ENCODE measurements at regions not wholly inside any gene's neighbourhood (a gene's known extent, or its start where the extent isn't known, plus 50 kb on each side); places are given as distances from the start of the nearest gene placed in this dataset.

DNA sequence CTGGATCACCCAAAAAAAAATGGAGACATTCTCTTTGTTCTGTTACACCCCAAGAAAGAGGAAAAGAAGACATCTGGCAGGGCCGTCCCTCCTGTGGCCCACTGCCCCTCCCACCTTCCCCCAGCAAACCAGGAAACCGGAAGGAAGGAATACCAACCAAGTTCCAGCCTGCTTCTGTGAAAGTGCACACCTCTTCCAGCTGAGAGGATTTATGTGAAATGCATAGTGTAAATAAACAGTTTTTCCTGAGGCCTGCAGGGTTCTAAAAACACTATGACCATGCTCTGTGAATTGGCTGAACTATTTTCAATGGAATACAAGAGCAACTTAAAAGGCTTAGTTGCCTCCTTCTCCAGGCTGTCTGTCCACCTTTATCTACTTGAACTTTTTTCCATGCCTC, 50.0 kb upstream of the CHST1 start:
- CTCF ChIA-PET: no interaction called here

More for the DNA sequence above, 50.0 kb upstream of the CHST1 start:
- no peak overlapping the region for H3K27ac ChIP-seq (ENCODE audit: low read depth, low read length)
- H3K9me3 ChIP-seq (ENCODE audit: control insufficient read depth in 1 of 2, insufficient read depth in 1 of 2, low read depth in 1 of 2, low read length in 2 of 2): no peaks in the 10 kb centered on the region
- intact Hi-C loops (cut with micrococcal nuclease): no loop called here
- H3K36me3 ChIP-seq (ENCODE audit: control insufficient read depth in 1 of 2, insufficient read depth in 2 of 2, low read length in 2 of 2): no peaks in the 10 kb centered on the region
- no peak overlapping the region for H3K4me3 ChIP-seq (replicated peaks in 1 of 2; ENCODE audit: low read depth in 1 of 2, low read length in 2 of 2)
- ChIA-PET POLR2A (no interaction called here), RAD21 (ENCODE audit: low non-redundant PET in 1 of 2, low total read pairs in 2 of 2, uncharacterized antibody in 2 of 2, unreplicated experiment in 2 of 2) (no interaction called here)
- no peak for ATAC-seq
- H3K4me1 ChIP-seq (ENCODE audit: control insufficient read depth in 1 of 2, insufficient read depth in 2 of 2, low read length in 2 of 2): no peaks in the 10 kb centered on the region
- no peaks in the 10 kb centered on the region for H3K79me2 ChIP-seq (ENCODE audit: insufficient read depth, low read length)
- H3K9ac ChIP-seq (ENCODE audit: low read length): no peak overlapping the region
- BruUV-seq (replicated peaks): no TSS peak
- TF ChIP-seq, protein P1, sequence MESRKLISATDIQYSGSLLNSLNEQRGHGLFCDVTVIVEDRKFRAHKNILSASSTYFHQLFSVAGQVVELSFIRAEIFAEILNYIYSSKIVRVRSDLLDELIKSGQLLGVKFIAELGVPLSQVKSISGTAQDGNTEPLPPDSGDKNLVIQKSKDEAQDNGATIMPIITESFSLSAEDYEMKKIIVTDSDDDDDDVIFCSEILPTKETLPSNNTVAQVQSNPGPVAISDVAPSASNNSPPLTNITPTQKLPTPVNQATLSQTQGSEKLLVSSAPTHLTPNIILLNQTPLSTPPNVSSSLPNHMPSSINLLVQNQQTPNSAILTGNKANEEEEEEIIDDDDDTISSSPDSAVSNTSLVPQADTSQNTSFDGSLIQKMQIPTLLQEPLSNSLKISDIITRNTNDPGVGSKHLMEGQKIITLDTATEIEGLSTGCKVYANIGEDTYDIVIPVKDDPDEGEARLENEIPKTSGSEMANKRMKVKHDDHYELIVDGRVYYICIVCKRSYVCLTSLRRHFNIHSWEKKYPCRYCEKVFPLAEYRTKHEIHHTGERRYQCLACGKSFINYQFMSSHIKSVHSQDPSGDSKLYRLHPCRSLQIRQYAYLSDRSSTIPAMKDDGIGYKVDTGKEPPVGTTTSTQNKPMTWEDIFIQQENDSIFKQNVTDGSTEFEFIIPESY (IDR thresholded peaks at IDR 0.05; ENCODE audit: extremely low read depth, insufficient replicate concordance, low read length): no peak
- TF ChIP-seq YY1 (IDR thresholded peaks at IDR 0.05; ENCODE audit: extremely low read depth, insufficient replicate concordance, low read depth, low read length): no peak
- TF ChIP-seq RAD21 (IDR thresholded peaks at IDR 0.05; ENCODE audit: low read depth): no peak
- TF ChIP-seq SRF (IDR thresholded peaks at IDR 0.05; ENCODE audit: low read depth): no peak
- no peak for TF ChIP-seq SP1 (IDR thresholded peaks at IDR 0.05; ENCODE audit: low read depth)
- TF ChIP-seq, protein P2, sequence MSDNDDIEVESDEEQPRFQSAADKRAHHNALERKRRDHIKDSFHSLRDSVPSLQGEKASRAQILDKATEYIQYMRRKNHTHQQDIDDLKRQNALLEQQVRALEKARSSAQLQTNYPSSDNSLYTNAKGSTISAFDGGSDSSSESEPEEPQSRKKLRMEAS (IDR thresholded peaks at IDR 0.05): no peak
- TF ChIP-seq, protein P3, sequence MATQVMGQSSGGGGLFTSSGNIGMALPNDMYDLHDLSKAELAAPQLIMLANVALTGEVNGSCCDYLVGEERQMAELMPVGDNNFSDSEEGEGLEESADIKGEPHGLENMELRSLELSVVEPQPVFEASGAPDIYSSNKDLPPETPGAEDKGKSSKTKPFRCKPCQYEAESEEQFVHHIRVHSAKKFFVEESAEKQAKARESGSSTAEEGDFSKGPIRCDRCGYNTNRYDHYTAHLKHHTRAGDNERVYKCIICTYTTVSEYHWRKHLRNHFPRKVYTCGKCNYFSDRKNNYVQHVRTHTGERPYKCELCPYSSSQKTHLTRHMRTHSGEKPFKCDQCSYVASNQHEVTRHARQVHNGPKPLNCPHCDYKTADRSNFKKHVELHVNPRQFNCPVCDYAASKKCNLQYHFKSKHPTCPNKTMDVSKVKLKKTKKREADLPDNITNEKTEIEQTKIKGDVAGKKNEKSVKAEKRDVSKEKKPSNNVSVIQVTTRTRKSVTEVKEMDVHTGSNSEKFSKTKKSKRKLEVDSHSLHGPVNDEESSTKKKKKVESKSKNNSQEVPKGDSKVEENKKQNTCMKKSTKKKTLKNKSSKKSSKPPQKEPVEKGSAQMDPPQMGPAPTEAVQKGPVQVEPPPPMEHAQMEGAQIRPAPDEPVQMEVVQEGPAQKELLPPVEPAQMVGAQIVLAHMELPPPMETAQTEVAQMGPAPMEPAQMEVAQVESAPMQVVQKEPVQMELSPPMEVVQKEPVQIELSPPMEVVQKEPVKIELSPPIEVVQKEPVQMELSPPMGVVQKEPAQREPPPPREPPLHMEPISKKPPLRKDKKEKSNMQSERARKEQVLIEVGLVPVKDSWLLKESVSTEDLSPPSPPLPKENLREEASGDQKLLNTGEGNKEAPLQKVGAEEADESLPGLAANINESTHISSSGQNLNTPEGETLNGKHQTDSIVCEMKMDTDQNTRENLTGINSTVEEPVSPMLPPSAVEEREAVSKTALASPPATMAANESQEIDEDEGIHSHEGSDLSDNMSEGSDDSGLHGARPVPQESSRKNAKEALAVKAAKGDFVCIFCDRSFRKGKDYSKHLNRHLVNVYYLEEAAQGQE (IDR thresholded peaks at IDR 0.05; ENCODE audit: low read depth): no peak
- TF ChIP-seq ELF1 (IDR thresholded peaks at IDR 0.05; ENCODE audit: borderline replicate concordance, low read depth): no peak
- TF ChIP-seq EGR1 (IDR thresholded peaks at IDR 0.05; ENCODE audit: low read depth): no peak
- TF ChIP-seq FOSL1 (IDR thresholded peaks at IDR 0.05; ENCODE audit: low read depth): no peak
- no peak for TF ChIP-seq ZFX (IDR thresholded peaks at IDR 0.05)
- no peak for TF ChIP-seq CEBPB (IDR thresholded peaks at IDR 0.05; ENCODE audit: low read depth)
- TF ChIP-seq CBX3 (IDR thresholded peaks at IDR 0.05; ENCODE audit: low read depth): no peak
- no peak for TF ChIP-seq POLR2A (IDR thresholded peaks at IDR 0.05; ENCODE audit: borderline replicate concordance, extremely low read depth, insufficient read depth, insufficient read length)
- no peak for TF ChIP-seq TCF7L2 (IDR thresholded peaks at IDR 0.05; ENCODE audit: borderline replicate concordance, extremely low read depth, insufficient read depth, insufficient read length)
- no peak for TF ChIP-seq EZH2 (IDR thresholded peaks at IDR 0.05)
- TF ChIP-seq, protein P4, sequence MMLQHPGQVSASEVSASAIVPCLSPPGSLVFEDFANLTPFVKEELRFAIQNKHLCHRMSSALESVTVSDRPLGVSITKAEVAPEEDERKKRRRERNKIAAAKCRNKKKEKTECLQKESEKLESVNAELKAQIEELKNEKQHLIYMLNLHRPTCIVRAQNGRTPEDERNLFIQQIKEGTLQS (IDR thresholded peaks at IDR 0.05): no peak
- no peak for TF ChIP-seq JUND (IDR thresholded peaks at IDR 0.05)
- TF ChIP-seq, protein P5, sequence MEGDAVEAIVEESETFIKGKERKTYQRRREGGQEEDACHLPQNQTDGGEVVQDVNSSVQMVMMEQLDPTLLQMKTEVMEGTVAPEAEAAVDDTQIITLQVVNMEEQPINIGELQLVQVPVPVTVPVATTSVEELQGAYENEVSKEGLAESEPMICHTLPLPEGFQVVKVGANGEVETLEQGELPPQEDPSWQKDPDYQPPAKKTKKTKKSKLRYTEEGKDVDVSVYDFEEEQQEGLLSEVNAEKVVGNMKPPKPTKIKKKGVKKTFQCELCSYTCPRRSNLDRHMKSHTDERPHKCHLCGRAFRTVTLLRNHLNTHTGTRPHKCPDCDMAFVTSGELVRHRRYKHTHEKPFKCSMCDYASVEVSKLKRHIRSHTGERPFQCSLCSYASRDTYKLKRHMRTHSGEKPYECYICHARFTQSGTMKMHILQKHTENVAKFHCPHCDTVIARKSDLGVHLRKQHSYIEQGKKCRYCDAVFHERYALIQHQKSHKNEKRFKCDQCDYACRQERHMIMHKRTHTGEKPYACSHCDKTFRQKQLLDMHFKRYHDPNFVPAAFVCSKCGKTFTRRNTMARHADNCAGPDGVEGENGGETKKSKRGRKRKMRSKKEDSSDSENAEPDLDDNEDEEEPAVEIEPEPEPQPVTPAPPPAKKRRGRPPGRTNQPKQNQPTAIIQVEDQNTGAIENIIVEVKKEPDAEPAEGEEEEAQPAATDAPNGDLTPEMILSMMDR (IDR thresholded peaks at IDR 0.05 in 2 of 3, conservative IDR thresholded peaks at IDR 0.05 in 1 of 3; ENCODE audit: borderline replicate concordance in 1 of 3, insufficient read depth in 1 of 3, low read depth in 2 of 3, low read length in 2 of 3): no peak
- H3K27me3 ChIP-seq (ENCODE audit: insufficient read depth, low read length): peaks cover 79% of the 10 kb centered on the region
- H3K4me2 ChIP-seq (ENCODE audit: low read length): no peak overlapping the region
- no peak overlapping the region for H2AFZ ChIP-seq (ENCODE audit: low read depth, low read length, poor library complexity, severe bottlenecking)
- no peak for DNase-seq (ENCODE audit: low read depth, low spot score)
- no peaks in the 10 kb centered on the region for H4K20me1 ChIP-seq (ENCODE audit: insufficient read depth)
- no peaks in the 10 kb centered on the region for H3K9me2 ChIP-seq (ENCODE audit: insufficient read depth)
